HCT116 (cell line): ENCODE measurements at regions not wholly inside any gene's neighbourhood (a gene's known extent, or its start where the extent isn't known, plus 50 kb on each side); places are given as distances from the start of the nearest gene placed in this dataset.
"Not testable (repeated sequence)": the region's sequence is repeated elsewhere in the genome, so short reads cannot be mapped to it uniquely, and the experiment has no call there.

Source experiments
- ATAC-seq: fragments of 200-7000 bp; cut with Tn5 transposase; 2 replicates; pipeline ENCODE4 v1.9.1; 2020; ENCODE audit warnings: mild to moderate bottlenecking, moderate library complexity
- BruUV-seq: library from RNA; stranded (reverse); fragments of 400-500 nt; replicated peaks from 2 replicates; lab custom pipeline; 2021; lab: Mats Ljungman, UMichigan
- CTCF ChIA-PET: fragments of 300-600 bp; sonication (Branson Sonifier 250); formaldehyde crosslinking; loops from one replicate; lab custom pipeline; 2021; ENCODE audit warnings: antibody characterized with exemption; lab: Charles Lee
- POLR2A ChIA-PET: fragments of 300-600, 350-600 bp; sonication (Branson Sonifier 250); formaldehyde crosslinking; loops from one replicate; lab custom pipeline; 2021; ENCODE audit warnings: antibody characterized with exemption; lab: Charles Lee
- RAD21 ChIA-PET, 2 experiments: fragments of 300-600 bp; sonication (Branson Sonifier 250); formaldehyde crosslinking; loops; one replicate each; lab custom pipeline; 2023; ENCODE audit warnings: low total read pairs in 2 of 2; ENCODE audit not compliant: uncharacterized antibody in 2 of 2, unreplicated experiment in 2 of 2, low non-redundant PET in 1 of 2; lab: Charles Lee
- DNase-seq: peaks from one replicate; pipeline ENCODE4 v3.0.0-alpha.2; 2010; ENCODE audit warnings: low read depth, low spot score
- H2AFZ ChIP-seq: fragments of 200-600 bp; shearing (Covaris generic), sonication (generic); 2 replicates; pipeline ENCODE4 v1.6.1; 2017; ENCODE audit warnings: low read depth, mixed run types, mixed read lengths, antibody characterized with exemption, low read length; ENCODE audit not compliant: poor library complexity, severe bottlenecking
- H3K27ac ChIP-seq: 2 replicates; pipeline ENCODE4 v1.5.1; 2012; ENCODE audit warnings: low read depth, low read length
- H3K27me3 ChIP-seq: fragments of 200-600 bp; sonication (generic); 2 replicates; pipeline ENCODE4 v1.6.1; 2016; ENCODE audit warnings: mixed run types, low read length, mixed read lengths; ENCODE audit not compliant: insufficient read depth
- H3K36me3 ChIP-seq, 2 experiments: fragments of 200-500 bp in 1 of 2; fragments of 200-600 bp in 1 of 2; sonication (Bioruptor generic) in 1 of 2; sonication (generic) in 1 of 2; 2 replicates each; pipeline versions ENCODE4 v1.5.1 to v1.6.1; 2014 to 2016; ENCODE audit warnings: low read length in 2 of 2, inconsistent platforms in 1 of 2, mixed read lengths in 1 of 2, mixed run types in 1 of 2; ENCODE audit not compliant: insufficient read depth in 2 of 2, control insufficient read depth in 1 of 2
- H3K4me1 ChIP-seq, 2 experiments: fragments of 200-600 bp in 1 of 2; sonication (generic) in 1 of 2; 2 replicates each; pipeline versions ENCODE4 v1.5.1 to v1.6.1; 2012 to 2017; ENCODE audit warnings: low read length in 2 of 2, inconsistent platforms in 1 of 2, mild to moderate bottlenecking in 1 of 2, mixed read lengths in 1 of 2, mixed run types in 1 of 2, moderate library complexity in 1 of 2; ENCODE audit not compliant: insufficient read depth in 2 of 2, control insufficient read depth in 1 of 2
- H3K4me2 ChIP-seq: fragments of 200-600 bp; sonication (generic); 2 replicates; pipeline ENCODE4 v1.6.1; 2017; ENCODE audit warnings: mixed run types, low read length, mixed read lengths
- H3K4me3 ChIP-seq, 2 experiments: fragments of 200-600 bp in 1 of 2; sonication (generic) in 1 of 2; replicated peaks in 1 of 2; 2 replicates each; pipeline ENCODE4 v1.5.1; 2011 to 2016; ENCODE audit warnings: low read length in 2 of 2, control low read depth in 1 of 2, low read depth in 1 of 2, mild to moderate bottlenecking in 1 of 2, mixed read lengths in 1 of 2, mixed run types in 1 of 2
- H3K79me2 ChIP-seq: fragments of 200-600 bp; sonication (generic); 2 replicates; pipeline ENCODE4 v1.6.1; 2017; ENCODE audit warnings: mild to moderate bottlenecking, mixed run types, low read length, moderate library complexity, mixed read lengths; ENCODE audit not compliant: insufficient read depth
- H3K9ac ChIP-seq: fragments of 200-600 bp; sonication (generic); 2 replicates; pipeline ENCODE4 v1.6.1; 2016; ENCODE audit warnings: low read length, mixed read lengths
- H3K9me2 ChIP-seq: fragments of 200-600 bp; sonication (generic), shearing (Covaris generic); 2 replicates; pipeline ENCODE4 v1.6.1; 2017; ENCODE audit warnings: mixed run types, mild to moderate bottlenecking, moderate library complexity; ENCODE audit not compliant: insufficient read depth
- H3K9me3 ChIP-seq, 2 experiments: fragments of 200-500 bp in 1 of 2; fragments of 200-600 bp in 1 of 2; sonication (Bioruptor generic) in 1 of 2; sonication (generic) in 1 of 2; 2 replicates each; pipeline ENCODE4 v1.6.1; 2014 to 2017; ENCODE audit warnings: low read length in 2 of 2, mixed read lengths in 2 of 2, inconsistent platforms in 1 of 2, low read depth in 1 of 2, mild to moderate bottlenecking in 1 of 2, mixed run types in 1 of 2, moderate library complexity in 1 of 2; ENCODE audit not compliant: control insufficient read depth in 1 of 2, insufficient read depth in 1 of 2
- H4K20me1 ChIP-seq: fragments of 200-600 bp; sonication (generic), shearing (Covaris generic); 2 replicates; pipeline ENCODE4 v1.6.1; 2017; ENCODE audit warnings: mixed run types, mild to moderate bottlenecking, moderate library complexity; ENCODE audit not compliant: insufficient read depth
- CBX3 ChIP-seq: IDR thresholded peaks from 2 replicates; pipeline ENCODE4 v1.6.1; 2012; ENCODE audit warnings: low read depth
- CEBPB ChIP-seq: IDR thresholded peaks from 2 replicates; pipeline ENCODE4 v1.6.1; 2012; ENCODE audit warnings: low read depth
- EGR1 ChIP-seq: IDR thresholded peaks from 2 replicates; pipeline ENCODE4 v1.6.1; 2012; ENCODE audit warnings: low read depth
- EZH2 ChIP-seq: fragments of 200-600 bp; sonication (generic); IDR thresholded peaks from 2 replicates; pipeline ENCODE4 v1.6.1; 2017; ENCODE audit warnings: antibody characterized with exemption, mixed run types
- EZH2phosphoT487 ChIP-seq: fragments of 200-600 bp; IDR thresholded peaks from 2 replicates; pipeline ENCODE4 v1.6.1; 2018; ENCODE audit warnings: antibody characterized with exemption, borderline replicate concordance
- JUND ChIP-seq: IDR thresholded peaks from 2 replicates; pipeline ENCODE4 v1.6.1; 2012
- REST ChIP-seq: IDR thresholded peaks from 2 replicates; pipeline ENCODE4 v1.6.1; 2012; ENCODE audit warnings: low read depth
- ZNF274 ChIP-seq: fragments of 200-500 bp; sonication (Bioruptor generic); IDR thresholded peaks from 2 replicates; pipeline ENCODE4 v1.6.1; 2014; ENCODE audit warnings: mild to moderate bottlenecking, low read depth, low read length, inconsistent platforms
- intact Hi-C: fragments of 100-400 bp; cut with micrococcal nuclease; formaldehyde crosslinking; loops from 2 replicates; pipeline ENCODE4 v1.10.0; 2022

- H2AFZ ChIP-seq = no peak overlapping the region
- no peak overlapping the region for H3K9ac ChIP-seq
- intact Hi-C loops = no loop called here
- no peaks in the 10 kb centered on the region for H3K79me2 ChIP-seq
- ATAC-seq = no peak
- POLR2A ChIA-PET = no interaction called here
- H4K20me1 ChIP-seq = no peaks in the 10 kb centered on the region
- no peak overlapping the region for H3K27ac ChIP-seq
- BruUV-seq = no TSS peak
- H3K9me2 ChIP-seq = no peaks in the 10 kb centered on the region
- H3K36me3 ChIP-seq = no peaks in the 10 kb centered on the region
- no peak for DNase-seq
- TF ChIP-seq CEBPB (no peak), ZNF274 (no peak), REST (no peak), EZH2phosphoT487 (no peak), EZH2 (no peak), EGR1 (no peak), JUND (no peak), CBX3 (no peak)
- H3K9me3 ChIP-seq = no peaks in the 10 kb centered on the region
- no peak overlapping the region for H3K4me3 ChIP-seq
- no peaks in the 10 kb centered on the region for H3K4me1 ChIP-seq
- RAD21 ChIA-PET = no interaction called here
- CTCF ChIA-PET = interaction anchor here (1.7 kb wide), 1 partner anchor 9 kb away, joined by 6 read pairs; no protein-coding TSS in a partner anchor
- peaks cover 84% of the 10 kb centered on the region for H3K27me3 ChIP-seq
- no peak overlapping the region for H3K4me2 ChIP-seq
These were observed 68.1 kb upstream of the DCD start for GRCh38 chr12:54716261-54716660.

- DNase-seq, POLR2A ChIA-PET, H3K9me2 ChIP-seq, intact Hi-C loops, H3K27ac ChIP-seq, ATAC-seq, RAD21 ChIA-PET, H3K4me1 ChIP-seq, H3K9me3 ChIP-seq, H3K9ac ChIP-seq, H3K4me2 ChIP-seq, H3K36me3 ChIP-seq, H3K79me2 ChIP-seq, H3K4me3 ChIP-seq, H2AFZ ChIP-seq, H4K20me1 ChIP-seq, BruUV-seq: not testable (repeated sequence)
- CTCF ChIA-PET = interaction anchor here (1.6 to 2.7 kb wide), 2 partner anchors 11 kb away, joined by 9 to 14 read pairs; no protein-coding TSS in a partner anchor
- peaks cover 80% of the 10 kb centered on the region for H3K27me3 ChIP-seq
These were observed 65.7 kb upstream of the DCD start for GRCh38 chr12:54713876-54714275.
